Activated CD4-positive, alpha-beta T cell treated with anti-CD3 and anti-CD28 coated beads, Interleukin-10, Interleukin-2, amounts not matched to agents 100 ng/mL and 50 ng/mL, durations not matched to agents 16 hours and 8 hours (primary cell): ENCODE measurements at regions not wholly inside any gene's neighbourhood (a gene's known extent, or its start where the extent isn't known, plus 50 kb on each side); places are given as distances from the start of the nearest gene placed in this dataset.

Source experiments
- DNase-seq: peaks from one replicate; pipeline ENCODE4 v3.0.0-alpha.2; 2020

DNA sequence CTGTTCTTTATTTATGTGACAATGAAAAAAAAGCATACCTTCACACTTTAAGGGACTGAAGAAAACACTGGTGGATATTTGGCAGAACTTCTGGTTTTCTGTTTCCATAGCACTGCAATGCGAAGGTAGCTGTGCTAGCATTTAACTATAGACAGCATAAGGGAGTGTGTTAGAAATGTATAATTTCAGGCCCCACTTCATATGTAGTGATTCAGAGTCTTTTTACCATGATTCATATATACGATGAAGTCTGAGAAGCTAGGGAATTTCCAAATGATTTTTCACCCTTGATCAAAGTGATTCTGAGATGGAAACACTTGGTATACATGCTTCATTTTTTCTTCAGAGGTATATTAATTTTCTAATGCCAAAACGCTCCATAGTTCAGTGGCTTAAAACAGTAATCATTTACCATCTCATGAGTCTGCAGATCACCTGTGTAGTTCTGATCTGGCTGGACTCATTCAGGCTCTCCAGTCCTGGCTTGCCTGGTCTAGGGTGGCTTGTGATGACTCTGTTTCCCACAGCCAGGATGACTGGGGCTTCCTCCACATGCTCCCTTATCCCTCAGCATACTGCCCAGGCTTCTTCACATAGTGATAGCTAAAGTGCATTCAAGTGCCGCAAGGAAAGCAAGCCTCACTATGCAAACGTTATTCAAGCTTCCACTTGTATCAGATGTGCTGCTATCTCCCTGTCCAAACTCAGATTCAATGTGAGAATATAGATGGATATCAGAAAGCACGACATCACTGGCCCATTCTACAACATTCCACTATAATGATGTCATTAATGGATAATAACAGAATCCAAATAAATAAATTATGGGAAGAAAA is 790.1 kb downstream of the TECRL start:
- DNase-seq = no peak

- DNase-seq = no peak
Measured at GRCh38 chr4:63607169-63607872, 801.9 kb downstream of the TECRL start.

- no peak for DNase-seq
Measured at GRCh38 chr4:63589796-63590195, 819.5 kb downstream of the TECRL start.

- no peak for DNase-seq
Measured at GRCh38 chr4:63583561-63583960, 825.7 kb downstream of the TECRL start.

DNA sequence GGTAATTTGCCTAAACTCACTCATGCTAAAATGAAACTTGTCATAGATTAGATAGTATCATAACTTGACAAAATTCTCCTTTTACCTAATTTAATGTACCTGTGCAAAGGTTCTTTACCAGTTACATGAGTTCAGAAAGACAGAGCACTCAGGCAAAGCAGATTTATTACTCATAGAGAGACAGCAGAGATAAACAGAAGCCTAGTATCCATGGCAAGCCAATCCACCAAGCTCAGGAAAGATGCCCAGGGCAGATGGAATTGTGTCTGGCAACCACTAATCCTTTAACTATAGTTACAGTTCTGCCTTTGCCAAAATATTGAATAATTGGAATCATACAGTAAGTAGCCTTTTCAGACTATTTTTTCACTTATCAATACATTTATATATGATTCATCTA is 826.2 kb downstream of the TECRL start:
- DNase-seq = no peak

- DNase-seq = no peak
Measured at GRCh38 chr4:63580796-63581475, 828.3 kb downstream of the TECRL start.

DNA sequence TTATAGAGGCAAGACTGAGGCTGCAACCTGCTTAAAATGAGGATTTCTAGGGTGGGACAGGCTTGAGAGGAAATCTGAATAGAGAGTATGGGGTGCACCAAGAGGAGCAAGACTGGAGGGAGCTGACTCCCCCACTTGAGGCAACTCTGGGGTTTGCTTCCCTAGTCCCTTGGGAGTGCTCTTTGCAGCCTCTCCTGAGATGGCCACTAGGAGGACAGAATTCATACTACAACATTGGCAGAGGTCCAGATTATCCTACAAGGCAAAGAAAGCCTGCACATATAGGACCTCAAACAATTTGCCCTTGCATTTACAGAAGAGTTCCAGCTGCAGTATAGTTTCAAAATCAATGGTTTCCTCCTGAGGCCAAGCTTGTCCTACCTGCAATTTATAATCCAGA is 830.9 kb downstream of the TECRL start:
- no peak for DNase-seq

GRCh38 chr4:63566658-63567057 is 842.6 kb downstream of the TECRL start:
- no peak for DNase-seq

- DNase-seq = no peak
Measured at GRCh38 chr4:63563288-63564014, 845.8 kb downstream of the TECRL start.

DNA sequence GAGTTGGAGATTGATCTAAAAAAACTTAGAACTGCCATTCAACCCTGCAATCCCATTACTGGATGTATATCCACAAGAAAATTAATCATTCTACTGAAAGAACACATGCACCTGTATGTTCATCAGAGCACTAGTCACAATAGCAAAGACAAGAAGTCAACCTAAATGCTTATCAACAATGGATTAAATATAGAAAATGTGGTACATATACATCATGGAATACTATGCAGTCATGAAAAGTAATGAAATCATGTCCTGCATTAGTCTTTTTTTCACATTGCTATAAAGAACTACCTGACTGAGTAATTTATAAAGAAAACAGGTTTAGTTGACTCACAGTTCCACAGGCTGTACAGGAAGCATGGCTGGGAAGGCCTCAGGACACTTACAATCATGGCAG is 850.5 kb downstream of the TECRL start:
- DNase-seq = no peak

DNA sequence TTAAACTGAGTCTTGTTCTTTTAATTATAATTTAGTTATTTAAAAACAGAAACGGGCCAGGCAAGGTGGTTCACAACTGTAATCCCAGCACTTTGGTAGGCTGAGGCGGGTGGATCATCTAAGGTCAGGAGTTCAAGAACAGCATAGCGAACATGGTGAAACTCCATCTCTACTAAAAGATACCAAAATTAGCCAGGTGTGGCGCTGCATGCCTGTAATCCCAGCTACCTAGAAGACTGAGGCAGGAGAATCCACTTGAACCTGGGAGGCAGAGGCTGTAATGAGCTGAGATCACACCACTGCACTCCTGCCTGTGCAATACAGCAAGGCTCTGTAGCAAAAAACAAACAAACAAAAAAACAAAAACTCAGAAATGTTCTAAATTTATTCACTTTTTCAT is 852.9 kb downstream of the TECRL start:
- no peak for DNase-seq

DNA sequence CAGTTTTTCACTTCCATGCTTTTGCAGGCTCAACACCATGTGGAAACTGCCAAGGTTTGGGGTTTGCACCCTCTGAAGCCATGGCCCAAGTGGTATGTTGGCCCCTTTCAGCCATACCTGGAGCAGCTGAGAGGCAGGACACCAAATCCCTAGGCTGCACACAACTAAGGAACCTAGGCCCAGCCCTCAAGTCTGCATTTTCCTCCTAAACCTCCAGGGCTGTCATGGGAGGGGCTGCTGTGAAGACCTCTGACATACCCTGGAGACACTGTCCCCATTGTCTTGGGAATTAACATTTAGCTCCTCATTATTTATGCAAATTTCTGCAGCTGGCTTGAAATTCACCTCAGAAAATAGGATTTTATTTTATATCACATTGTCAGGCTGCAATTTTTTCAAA is 856.1 kb downstream of the TECRL start:
- DNase-seq = no peak

GRCh38 chr4:63541828-63542227 is 867.4 kb downstream of the TECRL start:
- DNase-seq = no peak

- no peak for DNase-seq
Measured at GRCh38 chr4:63529581-63530337, 879.5 kb downstream of the TECRL start.

GRCh38 chr4:63528256-63528991 is 880.8 kb downstream of the TECRL start:
- no peak for DNase-seq

DNA sequence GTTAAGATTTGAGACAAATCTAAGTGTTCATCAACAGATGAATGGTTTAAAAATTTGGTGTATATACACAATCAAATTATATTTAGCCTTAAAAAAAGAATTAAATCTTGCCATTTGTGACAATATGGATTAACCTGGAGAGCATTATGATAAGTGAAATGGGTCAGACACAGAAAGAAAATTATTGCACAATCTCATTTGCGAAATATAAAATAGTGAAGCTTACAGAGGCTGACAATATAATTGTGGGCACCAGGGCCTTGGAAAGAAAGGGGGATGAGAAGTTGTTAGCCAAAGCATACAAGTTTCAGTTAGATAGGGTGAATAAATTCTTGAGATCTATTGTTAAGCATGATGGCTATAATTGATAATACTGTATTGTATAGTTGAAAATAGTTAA is 883.0 kb downstream of the TECRL start:
- DNase-seq = no peak

GRCh38 chr4:63524764-63525163 is 884.5 kb downstream of the TECRL start:
- DNase-seq = no peak

- no peak for DNase-seq
Measured at GRCh38 chr4:63505714-63506460, 903.4 kb downstream of the TECRL start.

DNA sequence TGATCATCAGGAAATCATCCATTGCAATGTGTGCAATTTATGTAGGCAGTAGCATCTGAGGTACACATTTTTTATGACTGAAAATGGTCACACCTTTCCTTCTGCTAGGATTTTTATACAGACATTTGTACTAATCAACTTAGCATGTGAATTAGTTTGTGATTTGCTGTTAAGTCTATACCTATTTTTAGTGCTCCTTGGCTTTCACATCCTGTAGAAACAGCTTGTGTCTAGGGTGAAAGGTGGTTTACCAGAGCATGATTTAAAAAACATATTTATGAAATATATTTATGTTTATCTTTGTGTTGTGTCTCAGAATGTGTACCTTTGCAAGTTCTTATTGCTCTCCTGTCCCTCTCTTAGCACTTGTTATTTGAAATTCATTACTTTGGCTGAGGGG is 916.0 kb downstream of the TECRL start:
- DNase-seq = no peak

- DNase-seq = no peak
Measured at GRCh38 chr4:63492515-63492914, 916.7 kb downstream of the TECRL start.

DNA sequence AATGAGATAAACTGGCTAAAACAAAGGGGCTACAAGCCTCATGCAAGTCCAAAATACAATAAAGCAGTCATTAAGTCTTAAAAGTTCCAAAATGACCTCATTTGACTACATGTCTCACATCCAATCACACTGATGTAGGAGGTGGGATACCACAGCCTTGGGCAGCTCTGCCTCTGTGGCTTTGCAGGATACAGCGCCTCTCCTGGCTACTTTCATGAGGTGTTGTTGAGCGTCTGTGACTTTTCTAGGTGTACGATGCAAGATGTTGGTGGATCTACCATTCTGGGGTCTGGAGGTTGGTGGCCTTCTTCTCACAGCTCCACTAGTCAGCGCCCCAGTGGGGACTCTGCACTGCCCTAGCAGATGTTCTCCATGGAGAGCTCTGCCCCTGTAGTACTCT is 944.9 kb downstream of the TECRL start:
- no peak for DNase-seq
